HepG2 (cell line): ENCODE measurements at regions not wholly inside any gene's neighbourhood (a gene's known extent, or its start where the extent isn't known, plus 50 kb on each side); places are given as distances from the start of the nearest gene placed in this dataset.

Experiments used
- ATAC-seq: fragments of 200-7000 bp; cut with Tn5 transposase; 3 replicates; pipeline ENCODE4 v1.9.1; 2020; ENCODE audit warnings: mild to moderate bottlenecking, moderate library complexity
- BruUV-seq: library from RNA; stranded (reverse); fragments of 400-500 nt; replicated peaks from 2 replicates; lab custom pipeline; 2021; lab: Mats Ljungman, UMichigan
- CTCF ChIA-PET: fragments of 300-600 bp; formaldehyde crosslinking; extraction: SDS; loops from one replicate; lab custom pipeline; 2021; ENCODE audit warnings: low total read pairs, inconsistent platforms, low intra/inter-chr PET ratio; lab: Yijun Ruan, JAX
- POLR2A ChIA-PET: fragments of 350-600 bp; sonication (Branson Sonifier 250); formaldehyde crosslinking; loops from one replicate; lab custom pipeline; 2020; ENCODE audit warnings: antibody characterized with exemption, inconsistent platforms; lab: Yijun Ruan, JAX
- DNase-seq: peaks from one replicate; pipeline ENCODE4 v3.0.0-alpha.2; 2015; ENCODE audit warnings: low spot score
- FAIRE-seq: peaks from 3 replicates; lab custom pipeline; 2011; peaks lifted over from hg19 to GRCh38; lab: Jason Lieb, UNC
- H2AFZ ChIP-seq: one replicate; pipeline ENCODE4 v1.6.1; 2011; ENCODE audit warnings: low read length, inconsistent platforms
- H3K27ac ChIP-seq: fragments of 300-600 bp; 3 replicates; pipeline ENCODE4 v1.8.0; 2011; ENCODE audit warnings: mixed run types, mild to moderate bottlenecking, mixed read lengths, low read length, inconsistent platforms; ENCODE audit not compliant: insufficient read depth; ENCODE audit errors: extremely low read length
- H3K27me3 ChIP-seq, 2 experiments: fragments of 200-600 bp in 1 of 2; 2 replicates in 1 of 2; 3 replicates in 1 of 2; pipeline versions ENCODE4 v1.6.0 to v1.8.0; 2011; ENCODE audit warnings: low read length in 2 of 2, mild to moderate bottlenecking in 2 of 2, moderate library complexity in 2 of 2, inconsistent platforms in 1 of 2; ENCODE audit not compliant: insufficient read depth in 2 of 2, control insufficient read depth in 1 of 2
- H3K36me3 ChIP-seq, 2 experiments: fragments of 200-600 bp in 1 of 2; replicated peaks in 1 of 2; 2 replicates in 1 of 2; 3 replicates in 1 of 2; pipeline versions ENCODE4 v1.5.1 to v1.8.0; 2011; ENCODE audit warnings: low read length in 2 of 2, inconsistent platforms in 1 of 2; ENCODE audit not compliant: insufficient read depth in 2 of 2, control insufficient read depth in 1 of 2
- H3K4me1 ChIP-seq: 2 replicates; pipeline ENCODE4 v1.5.1; 2012; ENCODE audit warnings: low read length, inconsistent platforms; ENCODE audit not compliant: insufficient read depth
- H3K4me2 ChIP-seq: 2 replicates; pipeline ENCODE4 v1.6.0; 2011; ENCODE audit warnings: low read depth, low read length, inconsistent platforms
- H3K4me3 ChIP-seq, 3 experiments: fragments of 200-600 bp in 1 of 3; sonication (generic), shearing (Covaris generic) in 1 of 3; replicated peaks in 1 of 3; 2 replicates each; pipeline ENCODE4 v1.5.1; 2011 to 2016; ENCODE audit warnings: low read length in 3 of 3, inconsistent platforms in 2 of 3, low read depth in 2 of 3, mild to moderate bottlenecking in 2 of 3, control low read depth in 1 of 3, mixed read lengths in 1 of 3; ENCODE audit not compliant: insufficient read depth in 1 of 3
- H3K79me2 ChIP-seq: one replicate; pipeline ENCODE4 v1.6.1; 2011; ENCODE audit warnings: low read length, inconsistent platforms; ENCODE audit not compliant: insufficient read depth
- H3K9ac ChIP-seq: 2 replicates; pipeline ENCODE4 v1.6.0; 2011; ENCODE audit warnings: mild to moderate bottlenecking, low read depth, low read length, inconsistent platforms; ENCODE audit not compliant: insufficient read depth
- H3K9me3 ChIP-seq: 2 replicates; pipeline ENCODE4 v1.5.1; 2012; ENCODE audit warnings: mild to moderate bottlenecking, low read length
- H4K20me1 ChIP-seq: 2 replicates; pipeline ENCODE4 v1.6.0; 2011; ENCODE audit warnings: inconsistent platforms, mild to moderate bottlenecking, low read length, moderate library complexity; ENCODE audit not compliant: insufficient read depth
- HNF4G ChIP-seq, 2 experiments: sonication (generic) in 1 of 2; formaldehyde crosslinking in 1 of 2; IDR thresholded peaks; 2 replicates each; pipeline versions ENCODE4 v1.4.0 to v1.6.1; 2011 to 2020; ENCODE audit warnings: borderline replicate concordance in 2 of 2, low read depth in 2 of 2, mild to moderate bottlenecking in 2 of 2, low read length in 1 of 2, missing genetic modification reagents in 1 of 2, moderate library complexity in 1 of 2
- RAD21 ChIP-seq: fragments of 450-650 bp; formaldehyde crosslinking; IDR thresholded peaks from 2 replicates; pipeline ENCODE4 v1.5.0; 2020; ENCODE audit warnings: mild to moderate bottlenecking
- RXRB ChIP-seq: IDR thresholded peaks from 2 replicates; pipeline ENCODE4 v1.6.1; 2016; ENCODE audit warnings: borderline replicate concordance, missing genetic modification reagents, missing compliant biosample characterization
- SMAD9 ChIP-seq: sonication (generic); formaldehyde crosslinking; IDR thresholded peaks from 2 replicates; pipeline ENCODE4 v1.5.1; 2020; ENCODE audit warnings: mild to moderate bottlenecking, missing genetic modification reagents
- STAG1 ChIP-seq: sonication (generic); formaldehyde crosslinking; IDR thresholded peaks from 2 replicates; pipeline ENCODE4 v1.4.0; 2020; ENCODE audit warnings: missing genetic modification reagents
- XRCC5 ChIP-seq: fragments of 200-400 bp; formaldehyde crosslinking; optimal IDR thresholded peaks from 2 replicates; pipeline ENCODE3; 2017; ENCODE audit warnings: mild to moderate bottlenecking, low read length
- ZNF121 ChIP-seq: sonication (generic); formaldehyde crosslinking; IDR thresholded peaks from 2 replicates; pipeline ENCODE4 v1.5.0; 2020; ENCODE audit warnings: mild to moderate bottlenecking, missing genetic modification reagents
- ZNF501 ChIP-seq: sonication (generic); formaldehyde crosslinking; IDR thresholded peaks from 2 replicates; pipeline ENCODE4 v1.5.1; 2020; ENCODE audit warnings: mild to moderate bottlenecking, moderate library complexity, missing genetic modification reagents
- ZSCAN30 ChIP-seq: sonication (generic); formaldehyde crosslinking; IDR thresholded peaks from 2 replicates; pipeline ENCODE4 v1.5.0; 2020; ENCODE audit warnings: mild to moderate bottlenecking, missing genetic modification reagents
- WGBS: methylation state at CpG from one replicate; pipeline ENCODE4 v1.1.6; 2017; ENCODE audit warnings: low lambda C conversion rate; 5-methylcytosine and 5-hydroxymethylcytosine counted together
- in situ Hi-C: cut with HindIII; loops from 2 replicates; pipeline ENCODE4 v1.10.0; 2017; ENCODE audit warnings: low pct_unique_long_range_greater_than_20kb; ENCODE audit not compliant: extremely low pct_ligation_motif_present
- intact Hi-C: fragments of 100-400 bp; cut with micrococcal nuclease; formaldehyde crosslinking; loops from one replicate; pipeline ENCODE4 v1.10.0; 2022; ENCODE audit not compliant: unreplicated experiment
- TF ChIP-seq, protein P1 (sequence below): sonication (generic); formaldehyde crosslinking; IDR thresholded peaks from 2 replicates; pipeline ENCODE4 v1.5.0; 2020; ENCODE audit warnings: mild to moderate bottlenecking, missing genetic modification reagents, moderate library complexity
- TF ChIP-seq, protein P2 (sequence below): sonication (generic); formaldehyde crosslinking; IDR thresholded peaks from 2 replicates; pipeline ENCODE4 v1.5.0; 2020; ENCODE audit warnings: missing genetic modification reagents
- TF ChIP-seq, protein P3 (sequence below): sonication (generic); formaldehyde crosslinking; IDR thresholded peaks from 2 replicates; pipeline ENCODE4 v1.8.1; 2023; ENCODE audit warnings: mild to moderate bottlenecking, missing genetic modification reagents
- TF ChIP-seq, protein P4 (sequence below): IDR thresholded peaks from 2 replicates; pipeline ENCODE4 v1.6.1; 2016; ENCODE audit warnings: low read depth, missing genetic modification reagents, missing compliant biosample characterization

DNA sequence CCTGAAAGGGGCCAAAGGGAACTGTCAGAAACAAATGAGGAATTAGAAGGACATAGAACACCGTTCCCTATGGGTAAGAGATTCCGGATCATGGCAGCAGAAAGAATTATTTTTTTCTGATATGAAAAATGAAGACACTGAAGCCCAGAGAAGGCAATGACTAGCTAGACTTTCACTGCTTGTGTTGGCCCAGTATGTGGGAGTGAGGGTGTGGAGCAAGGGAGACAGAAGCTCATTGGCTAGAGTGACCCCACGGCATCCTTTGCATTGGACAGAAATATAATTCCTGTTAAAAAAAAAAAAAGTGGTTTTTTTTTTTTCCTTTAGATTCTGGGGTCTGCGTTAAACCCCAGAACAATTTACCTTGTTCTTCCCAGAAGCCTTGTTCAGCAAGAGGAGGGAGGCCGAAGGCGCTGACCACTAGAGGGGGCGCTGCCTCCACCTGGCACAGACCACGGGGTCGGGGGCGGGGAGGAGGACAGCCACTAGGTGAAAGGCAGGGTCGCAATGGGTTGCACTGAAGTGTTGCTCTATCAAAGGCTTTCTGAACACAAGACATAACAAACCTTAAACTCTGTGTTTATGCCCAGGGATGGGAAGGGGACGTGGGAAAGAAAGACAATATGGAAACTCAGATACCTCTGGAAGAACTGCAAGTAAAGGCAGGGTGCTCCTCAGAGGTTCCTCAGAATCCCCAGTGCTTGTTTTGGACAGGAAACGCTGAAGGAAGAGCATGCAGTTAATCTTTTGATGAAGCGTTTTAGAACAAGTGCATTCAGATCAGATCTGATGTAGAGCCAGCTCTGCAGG, 156.8 kb downstream of the KCNA5 start:
- intact Hi-C loops (no loop called here), in situ Hi-C loops (loop anchor here (5.0 kb wide), 1 partner anchor 242 kb away; no protein-coding TSS in a partner anchor)
- no peaks in the 10 kb centered on the region for H4K20me1 ChIP-seq
- DNase-seq (peak; percentile 18), FAIRE-seq (no peak), ATAC-seq (peak; percentile 94)
- no peak overlapping the region for H3K9ac ChIP-seq
- no TSS peak for BruUV-seq
- H2AFZ ChIP-seq: no peak overlapping the region
- no peak overlapping the region for H3K4me2 ChIP-seq
- no peak overlapping the region for H3K27ac ChIP-seq
- no peaks in the 10 kb centered on the region for H3K79me2 ChIP-seq
- no peaks in the 10 kb centered on the region for H3K4me1 ChIP-seq
- H3K27me3 ChIP-seq: peaks cover 0 to 3% of the 10 kb centered on the region in 2 experiments; a peak in 1 of 5 replicates
- H3K36me3 ChIP-seq: no peaks in the 10 kb centered on the region
- ChIA-PET CTCF (interaction anchor here (1.3 to 1.6 kb wide), 3 partner anchors 242 to 597 kb away, joined by 3 to 11 read pairs (median 9); no protein-coding TSS in a partner anchor), POLR2A (no interaction called here)
- H3K4me3 ChIP-seq: no peak overlapping the region
- WGBS: 5% methylated on average over 14 of the region's 14 CpGs
- H3K9me3 ChIP-seq: no peaks in the 10 kb centered on the region
- TF ChIP-seq, protein P1, sequence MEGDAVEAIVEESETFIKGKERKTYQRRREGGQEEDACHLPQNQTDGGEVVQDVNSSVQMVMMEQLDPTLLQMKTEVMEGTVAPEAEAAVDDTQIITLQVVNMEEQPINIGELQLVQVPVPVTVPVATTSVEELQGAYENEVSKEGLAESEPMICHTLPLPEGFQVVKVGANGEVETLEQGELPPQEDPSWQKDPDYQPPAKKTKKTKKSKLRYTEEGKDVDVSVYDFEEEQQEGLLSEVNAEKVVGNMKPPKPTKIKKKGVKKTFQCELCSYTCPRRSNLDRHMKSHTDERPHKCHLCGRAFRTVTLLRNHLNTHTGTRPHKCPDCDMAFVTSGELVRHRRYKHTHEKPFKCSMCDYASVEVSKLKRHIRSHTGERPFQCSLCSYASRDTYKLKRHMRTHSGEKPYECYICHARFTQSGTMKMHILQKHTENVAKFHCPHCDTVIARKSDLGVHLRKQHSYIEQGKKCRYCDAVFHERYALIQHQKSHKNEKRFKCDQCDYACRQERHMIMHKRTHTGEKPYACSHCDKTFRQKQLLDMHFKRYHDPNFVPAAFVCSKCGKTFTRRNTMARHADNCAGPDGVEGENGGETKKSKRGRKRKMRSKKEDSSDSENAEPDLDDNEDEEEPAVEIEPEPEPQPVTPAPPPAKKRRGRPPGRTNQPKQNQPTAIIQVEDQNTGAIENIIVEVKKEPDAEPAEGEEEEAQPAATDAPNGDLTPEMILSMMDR (CRISPR knock-in tag): peak; percentile 85
- TF ChIP-seq XRCC5: peak; percentile 65
- TF ChIP-seq, protein P2, sequence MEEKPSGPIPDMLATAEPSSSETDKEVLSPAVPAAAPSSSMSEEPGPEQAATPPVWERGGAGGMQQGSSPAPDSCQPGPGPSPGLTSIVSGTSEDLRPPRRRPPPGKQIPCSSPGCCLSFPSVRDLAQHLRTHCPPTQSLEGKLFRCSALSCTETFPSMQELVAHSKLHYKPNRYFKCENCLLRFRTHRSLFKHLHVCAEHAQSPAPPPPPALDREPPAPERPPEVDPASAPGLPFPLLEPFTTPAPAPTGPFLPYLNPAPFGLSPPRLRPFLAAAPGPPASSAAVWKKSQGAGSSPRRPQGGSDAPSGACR: no peak
- peak; percentile 75 for TF ChIP-seq STAG1 (CRISPR knock-in tag)
- TF ChIP-seq ZSCAN30 (CRISPR knock-in tag): no peak
- 0 out of 2 replicates have a peak, but pooled peaks have one; percentile 7 for TF ChIP-seq RXRB (CRISPR knock-in tag)
- TF ChIP-seq, protein P3, sequence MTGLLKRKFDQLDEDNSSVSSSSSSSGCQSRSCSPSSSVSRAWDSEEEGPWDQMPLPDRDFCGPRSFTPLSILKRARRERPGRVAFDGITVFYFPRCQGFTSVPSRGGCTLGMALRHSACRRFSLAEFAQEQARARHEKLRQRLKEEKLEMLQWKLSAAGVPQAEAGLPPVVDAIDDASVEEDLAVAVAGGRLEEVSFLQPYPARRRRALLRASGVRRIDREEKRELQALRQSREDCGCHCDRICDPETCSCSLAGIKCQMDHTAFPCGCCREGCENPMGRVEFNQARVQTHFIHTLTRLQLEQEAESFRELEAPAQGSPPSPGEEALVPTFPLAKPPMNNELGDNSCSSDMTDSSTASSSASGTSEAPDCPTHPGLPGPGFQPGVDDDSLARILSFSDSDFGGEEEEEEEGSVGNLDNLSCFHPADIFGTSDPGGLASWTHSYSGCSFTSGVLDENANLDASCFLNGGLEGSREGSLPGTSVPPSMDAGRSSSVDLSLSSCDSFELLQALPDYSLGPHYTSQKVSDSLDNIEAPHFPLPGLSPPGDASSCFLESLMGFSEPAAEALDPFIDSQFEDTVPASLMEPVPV (CRISPR knock-in tag): no peak
- TF ChIP-seq, protein P4, sequence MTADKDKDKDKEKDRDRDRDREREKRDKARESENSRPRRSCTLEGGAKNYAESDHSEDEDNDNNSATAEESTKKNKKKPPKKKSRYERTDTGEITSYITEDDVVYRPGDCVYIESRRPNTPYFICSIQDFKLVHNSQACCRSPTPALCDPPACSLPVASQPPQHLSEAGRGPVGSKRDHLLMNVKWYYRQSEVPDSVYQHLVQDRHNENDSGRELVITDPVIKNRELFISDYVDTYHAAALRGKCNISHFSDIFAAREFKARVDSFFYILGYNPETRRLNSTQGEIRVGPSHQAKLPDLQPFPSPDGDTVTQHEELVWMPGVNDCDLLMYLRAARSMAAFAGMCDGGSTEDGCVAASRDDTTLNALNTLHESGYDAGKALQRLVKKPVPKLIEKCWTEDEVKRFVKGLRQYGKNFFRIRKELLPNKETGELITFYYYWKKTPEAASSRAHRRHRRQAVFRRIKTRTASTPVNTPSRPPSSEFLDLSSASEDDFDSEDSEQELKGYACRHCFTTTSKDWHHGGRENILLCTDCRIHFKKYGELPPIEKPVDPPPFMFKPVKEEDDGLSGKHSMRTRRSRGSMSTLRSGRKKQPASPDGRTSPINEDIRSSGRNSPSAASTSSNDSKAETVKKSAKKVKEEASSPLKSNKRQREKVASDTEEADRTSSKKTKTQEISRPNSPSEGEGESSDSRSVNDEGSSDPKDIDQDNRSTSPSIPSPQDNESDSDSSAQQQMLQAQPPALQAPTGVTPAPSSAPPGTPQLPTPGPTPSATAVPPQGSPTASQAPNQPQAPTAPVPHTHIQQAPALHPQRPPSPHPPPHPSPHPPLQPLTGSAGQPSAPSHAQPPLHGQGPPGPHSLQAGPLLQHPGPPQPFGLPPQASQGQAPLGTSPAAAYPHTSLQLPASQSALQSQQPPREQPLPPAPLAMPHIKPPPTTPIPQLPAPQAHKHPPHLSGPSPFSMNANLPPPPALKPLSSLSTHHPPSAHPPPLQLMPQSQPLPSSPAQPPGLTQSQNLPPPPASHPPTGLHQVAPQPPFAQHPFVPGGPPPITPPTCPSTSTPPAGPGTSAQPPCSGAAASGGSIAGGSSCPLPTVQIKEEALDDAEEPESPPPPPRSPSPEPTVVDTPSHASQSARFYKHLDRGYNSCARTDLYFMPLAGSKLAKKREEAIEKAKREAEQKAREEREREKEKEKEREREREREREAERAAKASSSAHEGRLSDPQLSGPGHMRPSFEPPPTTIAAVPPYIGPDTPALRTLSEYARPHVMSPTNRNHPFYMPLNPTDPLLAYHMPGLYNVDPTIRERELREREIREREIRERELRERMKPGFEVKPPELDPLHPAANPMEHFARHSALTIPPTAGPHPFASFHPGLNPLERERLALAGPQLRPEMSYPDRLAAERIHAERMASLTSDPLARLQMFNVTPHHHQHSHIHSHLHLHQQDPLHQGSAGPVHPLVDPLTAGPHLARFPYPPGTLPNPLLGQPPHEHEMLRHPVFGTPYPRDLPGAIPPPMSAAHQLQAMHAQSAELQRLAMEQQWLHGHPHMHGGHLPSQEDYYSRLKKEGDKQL (CRISPR knock-in tag): no peak
- TF ChIP-seq RAD21: peak; percentile 51; the same call in 1 of the 2 replicates
- TF ChIP-seq SMAD9: no peak
- no peak for TF ChIP-seq HNF4G (IDR thresholded peaks at IDR 0.05; ENCODE audit: borderline replicate concordance, low read depth, low read length)
- no peak for TF ChIP-seq HNF4G (CRISPR knock-in tag; IDR thresholded peaks at IDR 0.05; ENCODE audit: borderline replicate concordance, low read depth)
- no peak for TF ChIP-seq ZNF501 (CRISPR knock-in tag)
- TF ChIP-seq ZNF121: no peak
